CD4-positive, alpha-beta T cell (primary cell): ENCODE measurements at regions not wholly inside any gene's neighbourhood (a gene's known extent, or its start where the extent isn't known, plus 50 kb on each side); places are given as distances from the start of the nearest gene placed in this dataset.

ENCODE experiments used
- ATAC-seq: fragments of 200-7000 bp; cut with Tn5 transposase; one replicate; pipeline ENCODE4 v1.10.0; 2022; ENCODE audit warnings: mild to moderate bottlenecking; ENCODE audit not compliant: poor library complexity
- CTCF ChIA-PET: fragments of 350-600 bp; sonication (Branson Sonifier 250); formaldehyde crosslinking; loops from one replicate; lab custom pipeline; 2021; ENCODE audit warnings: antibody characterized with exemption, inconsistent platforms; lab: Charles Lee
- POLR2A ChIA-PET: fragments of 350-600 bp; sonication (Branson Sonifier 250); formaldehyde crosslinking; loops from one replicate; lab custom pipeline; 2021; ENCODE audit warnings: antibody characterized with exemption, inconsistent platforms; lab: Charles Lee
- DNase-seq, 14 experiments: peaks; one replicate each; pipeline ENCODE4 v3.0.0-alpha.2; 2013 to 2020; ENCODE audit warnings: mixed read lengths in 2 of 14
- H3K27ac ChIP-seq, 2 donors: one replicate each; pipeline versions ENCODE4 v1.5.1 to v1.7.0; 2013; ENCODE audit warnings: low read length in 2 of 2, low read depth in 1 of 2, mild to moderate bottlenecking in 1 of 2
- H3K27me3 ChIP-seq, 2 experiments: 1 replicate in 1 of 2; 2 replicates in 1 of 2; pipeline versions ENCODE4 v1.6.1 to v1.7.0; 2013; ENCODE audit warnings: low read length in 2 of 2, control low read depth in 1 of 2, mild to moderate bottlenecking in 1 of 2, moderate library complexity in 1 of 2; ENCODE audit not compliant: insufficient read depth in 2 of 2, control insufficient read depth in 1 of 2
- H3K36me3 ChIP-seq: one replicate; pipeline ENCODE4 v1.6.1; 2013; ENCODE audit warnings: low read length, control low read depth; ENCODE audit not compliant: insufficient read depth
- H3K4me1 ChIP-seq: one replicate; pipeline ENCODE4 v1.6.1; 2013; ENCODE audit warnings: low read length, control low read depth; ENCODE audit not compliant: insufficient read depth
- H3K4me3 ChIP-seq: one replicate; pipeline ENCODE4 v1.5.1; 2013; ENCODE audit warnings: mild to moderate bottlenecking, low read length, moderate library complexity
- H3K9me3 ChIP-seq, 2 experiments: 1 replicate in 1 of 2; 2 replicates in 1 of 2; pipeline versions ENCODE4 v1.6.1 to v1.7.0; 2013; ENCODE audit warnings: low read length in 2 of 2, mild to moderate bottlenecking in 2 of 2, control low read depth in 1 of 2, moderate library complexity in 1 of 2; ENCODE audit not compliant: control insufficient read depth in 1 of 2, insufficient read depth in 1 of 2
- H3K27ac Mint-ChIP-seq: one replicate; pipeline ENCODE4 v1.8.0; 2020; ENCODE audit warnings: mixed read lengths
- H3K27me3 Mint-ChIP-seq: one replicate; pipeline ENCODE4 v1.8.0; 2021; ENCODE audit warnings: mixed read lengths
- H3K36me3 Mint-ChIP-seq: one replicate; pipeline ENCODE4 v1.8.0; 2021; ENCODE audit warnings: low read depth, mixed read lengths
- H3K4me1 Mint-ChIP-seq: one replicate; pipeline ENCODE4 v1.8.0; 2021; ENCODE audit warnings: low read depth, mixed read lengths
- H3K4me3 Mint-ChIP-seq: one replicate; pipeline ENCODE4 v1.8.0; 2020; ENCODE audit warnings: mild to moderate bottlenecking, mixed read lengths
- H3K9me3 Mint-ChIP-seq: one replicate; pipeline ENCODE4 v1.8.0; 2020; ENCODE audit warnings: mixed read lengths
- CTCF ChIP-seq: fragments of 200-600 bp; IDR thresholded peaks from one replicate; pipeline ENCODE4 v1.8.0; 2022; ENCODE audit warnings: antibody characterized with exemption, mild to moderate bottlenecking
- intact Hi-C, 2 experiments: fragments of 100-400 bp; cut with DNase I in 1 of 2; cut with micrococcal nuclease in 1 of 2; formaldehyde crosslinking; loops; one replicate each; pipeline versions ENCODE4 v1.15.1 to v1.9.0; 2023 to 2025; cut with DNase I, micrococcal nuclease

GRCh38 chr12:114964841-114965240 is 280.9 kb upstream of the TBX3 start:
- Mint-ChIP-seq H3K4me1 (no peaks in the 10 kb centered on the region), H3K36me3 (no peaks in the 10 kb centered on the region), H3K9me3 (peaks cover 3% of the 10 kb centered on the region), H3K27me3 (no peaks in the 10 kb centered on the region), H3K27ac (no peak overlapping the region), H3K4me3 (no peak overlapping the region)
- Histone ChIP-seq H3K36me3 (no peaks in the 10 kb centered on the region), H3K4me1 (no peaks in the 10 kb centered on the region), H3K27ac (no peak overlapping the region), H3K27me3 (no peaks in the 10 kb centered on the region), H3K4me3 (no peak overlapping the region), H3K9me3 (no peaks in the 10 kb centered on the region)
- intact Hi-C loops = no loop called here
- ATAC-seq (no peak), DNase-seq (no peak)
- POLR2A ChIA-PET = no interaction called here
- TF ChIP-seq CTCF = no peak
- CTCF ChIA-PET = no interaction called here

DNA sequence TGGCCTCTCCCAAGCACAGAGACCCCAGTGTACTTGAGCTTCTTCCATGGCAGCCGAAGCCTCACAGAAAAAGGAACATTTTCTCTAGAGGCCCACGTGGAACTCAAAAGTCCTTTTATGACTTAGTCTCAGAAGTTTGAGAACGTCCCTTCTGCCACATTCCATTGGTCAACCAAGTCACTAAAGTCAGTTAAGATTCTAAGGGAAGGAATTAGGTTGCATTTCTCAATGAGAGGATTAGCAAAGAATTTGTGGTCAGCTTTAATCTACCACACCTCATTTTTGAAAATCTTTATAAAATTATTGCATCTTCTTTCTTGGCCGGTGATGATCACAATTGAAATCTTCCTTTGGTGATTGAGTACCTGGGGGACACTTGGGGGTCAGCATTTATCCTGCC is 279.9 kb upstream of the TBX3 start:
- CTCF ChIA-PET = no interaction called here
- peaks cover 3% of the 10 kb centered on the region for H3K9me3 Mint-ChIP-seq
- H3K36me3 Mint-ChIP-seq = no peaks in the 10 kb centered on the region
- Histone ChIP-seq H3K36me3 (no peaks in the 10 kb centered on the region), H3K4me1 (no peaks in the 10 kb centered on the region), H3K4me3 (no peak overlapping the region), H3K27me3 (no peaks in the 10 kb centered on the region), H3K9me3 (no peaks in the 10 kb centered on the region), H3K27ac (no peak overlapping the region)
- DNase-seq = no peak
- no peaks in the 10 kb centered on the region for H3K27me3 Mint-ChIP-seq
- ATAC-seq = no peak
- no peaks in the 10 kb centered on the region for H3K4me1 Mint-ChIP-seq
- POLR2A ChIA-PET = no interaction called here
- intact Hi-C loops = no loop called here
- no peak overlapping the region for H3K27ac Mint-ChIP-seq
- H3K4me3 Mint-ChIP-seq = no peak overlapping the region
- no peak for TF ChIP-seq CTCF

DNA sequence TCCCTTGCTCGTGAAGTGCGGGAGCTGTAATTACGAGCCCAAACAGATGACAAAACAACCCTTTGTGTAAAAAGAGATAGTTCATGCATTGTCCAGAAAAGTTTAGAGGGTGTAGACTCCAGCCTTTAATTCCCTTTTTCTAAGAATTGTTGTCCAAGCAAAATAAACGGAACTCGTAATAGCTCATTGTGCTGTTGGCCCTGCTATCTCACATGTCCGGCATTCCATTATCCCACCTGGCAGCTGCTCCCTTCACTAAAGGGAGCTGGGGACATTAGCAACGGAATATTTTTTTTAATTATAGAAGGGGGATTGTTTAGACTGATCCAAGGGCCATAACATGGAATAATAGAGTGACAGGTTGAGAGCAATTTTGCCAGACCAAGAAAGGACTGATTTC is 277.5 kb upstream of the TBX3 start:
- no peak overlapping the region for H3K27ac ChIP-seq
- H3K9me3 ChIP-seq = no peaks in the 10 kb centered on the region
- ATAC-seq (no peak), DNase-seq (no peak)
- H3K36me3 ChIP-seq = no peaks in the 10 kb centered on the region
- intact Hi-C loops = no loop called here
- H3K27me3 Mint-ChIP-seq = no peaks in the 10 kb centered on the region
- H3K4me1 ChIP-seq = no peaks in the 10 kb centered on the region
- H3K36me3 Mint-ChIP-seq = no peaks in the 10 kb centered on the region
- ChIA-PET POLR2A (no interaction called here), CTCF (no interaction called here)
- no peaks in the 10 kb centered on the region for H3K27me3 ChIP-seq
- no peaks in the 10 kb centered on the region for H3K4me1 Mint-ChIP-seq
- peaks cover 4% of the 10 kb centered on the region for H3K9me3 Mint-ChIP-seq
- no peak overlapping the region for H3K4me3 Mint-ChIP-seq
- no peak overlapping the region for H3K27ac Mint-ChIP-seq
- no peak for TF ChIP-seq CTCF
- no peak overlapping the region for H3K4me3 ChIP-seq
